ENCODE measurements at regions not wholly inside any gene's neighbourhood (a gene's known extent, or its start where the extent isn't known, plus 50 kb on each side); places are given as distances from the start of the nearest gene placed in this dataset.

DNA sequence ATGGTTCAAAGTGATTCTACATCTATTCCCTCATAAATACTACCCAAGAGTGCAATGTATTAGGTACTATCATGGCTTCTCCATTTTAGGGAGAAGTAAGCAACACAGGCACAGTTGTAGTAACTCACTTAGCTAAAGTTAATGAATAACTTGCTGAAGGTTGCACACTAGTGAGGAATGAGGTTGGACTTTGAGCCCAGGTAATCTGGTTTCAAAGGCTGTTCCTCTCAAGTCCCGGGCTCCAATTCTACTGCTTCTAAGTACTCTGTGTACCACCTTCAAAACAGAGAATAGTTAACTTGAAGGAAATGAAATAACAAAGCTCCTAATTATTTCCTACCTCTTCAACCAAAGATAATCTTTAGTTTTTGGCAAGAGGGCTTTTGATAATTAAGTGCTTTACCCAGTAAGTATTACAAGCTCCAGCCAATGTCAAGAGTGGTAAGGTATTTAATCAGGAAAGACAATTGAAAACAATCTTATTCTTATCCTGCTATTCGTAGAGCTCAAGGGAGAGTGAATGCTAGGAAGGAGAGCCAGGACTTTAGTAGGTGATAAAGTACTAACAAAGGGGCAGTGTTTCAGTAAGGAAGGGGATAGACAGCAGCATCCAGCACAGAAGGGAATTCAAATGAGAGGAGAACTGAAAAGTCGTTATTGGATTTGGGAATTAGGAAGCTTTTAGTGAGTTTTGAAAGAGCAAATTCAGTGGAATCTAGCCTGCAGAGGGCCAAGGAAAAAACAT is 158.2 kb upstream of the PTPRZ1 start:
- no peak for TF ChIP-seq POLR2AphosphoS5 (IDR thresholded peaks at IDR 0.05)
- TF ChIP-seq, protein P1, sequence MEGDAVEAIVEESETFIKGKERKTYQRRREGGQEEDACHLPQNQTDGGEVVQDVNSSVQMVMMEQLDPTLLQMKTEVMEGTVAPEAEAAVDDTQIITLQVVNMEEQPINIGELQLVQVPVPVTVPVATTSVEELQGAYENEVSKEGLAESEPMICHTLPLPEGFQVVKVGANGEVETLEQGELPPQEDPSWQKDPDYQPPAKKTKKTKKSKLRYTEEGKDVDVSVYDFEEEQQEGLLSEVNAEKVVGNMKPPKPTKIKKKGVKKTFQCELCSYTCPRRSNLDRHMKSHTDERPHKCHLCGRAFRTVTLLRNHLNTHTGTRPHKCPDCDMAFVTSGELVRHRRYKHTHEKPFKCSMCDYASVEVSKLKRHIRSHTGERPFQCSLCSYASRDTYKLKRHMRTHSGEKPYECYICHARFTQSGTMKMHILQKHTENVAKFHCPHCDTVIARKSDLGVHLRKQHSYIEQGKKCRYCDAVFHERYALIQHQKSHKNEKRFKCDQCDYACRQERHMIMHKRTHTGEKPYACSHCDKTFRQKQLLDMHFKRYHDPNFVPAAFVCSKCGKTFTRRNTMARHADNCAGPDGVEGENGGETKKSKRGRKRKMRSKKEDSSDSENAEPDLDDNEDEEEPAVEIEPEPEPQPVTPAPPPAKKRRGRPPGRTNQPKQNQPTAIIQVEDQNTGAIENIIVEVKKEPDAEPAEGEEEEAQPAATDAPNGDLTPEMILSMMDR (IDR thresholded peaks at IDR 0.05) = no peak
- TF ChIP-seq EP300 (IDR thresholded peaks at IDR 0.05) = no peak

Data from esophagus muscularis mucosa (tissue), 4 donors.